Uterus (tissue), 3 donors: ENCODE measurements at regions not wholly inside any gene's neighbourhood (a gene's known extent, or its start where the extent isn't known, plus 50 kb on each side); places are given as distances from the start of the nearest gene placed in this dataset.

ENCODE experiments used
- DNase-seq, 2 donors: peaks; one replicate each; pipeline ENCODE4 v3.0.0-alpha.2; 2019 to 2020
- H3K27ac ChIP-seq, 2 donors: fragments of 200-600 bp; sonication (generic); 1 replicate in 1 of 2; 2 replicates in 1 of 2; pipeline ENCODE4 v1.5.1; 2016 to 2018
- H3K27me3 ChIP-seq, 2 donors: fragments of 200-600 bp; sonication (generic); one replicate each; pipeline ENCODE4 v1.5.1; 2018 to 2019; ENCODE audit warnings: control low read depth in 1 of 2
- H3K36me3 ChIP-seq, 2 donors: fragments of 200-600 bp; sonication (generic); one replicate each; pipeline ENCODE4 v1.5.1; 2019; ENCODE audit warnings: control low read depth in 1 of 2
- H3K4me1 ChIP-seq, 2 donors: fragments of 200-600 bp; sonication (generic); one replicate each; pipeline ENCODE4 v1.5.1; 2018 to 2019; ENCODE audit warnings: control low read depth in 1 of 2
- H3K4me3 ChIP-seq, 2 donors: fragments of 200-600 bp; sonication (generic); 1 replicate in 1 of 2; 2 replicates in 1 of 2; pipeline ENCODE4 v1.5.1; 2018 to 2019; ENCODE audit warnings: mild to moderate bottlenecking in 1 of 2
- H3K9me3 ChIP-seq, 2 donors: fragments of 200-600 bp; sonication (generic); one replicate each; pipeline ENCODE4 v1.5.1; 2019; ENCODE audit warnings: control low read depth in 1 of 2
- CTCF ChIP-seq, 4 experiments: fragments of 200-600 bp in 2 of 4; fragments of 450-650 bp in 2 of 4; sonication (generic) in 2 of 4; IDR thresholded peaks; one replicate each; pipeline ENCODE4 v1.5.1; 2016 to 2019; ENCODE audit warnings: antibody characterized with exemption in 4 of 4, mild to moderate bottlenecking in 2 of 4, moderate library complexity in 1 of 4
- POLR2A ChIP-seq, 2 donors: fragments of 450-650 bp; IDR thresholded peaks; one replicate each; pipeline ENCODE4 v1.6.1; 2016; ENCODE audit warnings: antibody characterized with exemption in 2 of 2, mild to moderate bottlenecking in 1 of 2, moderate library complexity in 1 of 2
- intact Hi-C: fragments of 100-400 bp; cut with DNase I; formaldehyde crosslinking; loops from one replicate; pipeline ENCODE4 v1.15.1; 2023; ENCODE audit warnings: low total_unique reads
- donor health status: DM: yes; HTN: yes; CAD: no.

GRCh38 chr4:36467670-36468069, 186.3 kb downstream of the DTHD1 start:
- intact Hi-C loops: no loop called here
- no peaks in the 10 kb centered on the region for H3K27me3 ChIP-seq

GRCh38 chr4:36471903-36472302, 190.5 kb downstream of the DTHD1 start:
- Histone ChIP-seq H3K4me1 (no peaks in the 10 kb centered on the region), H3K9me3 (no peaks in the 10 kb centered on the region), H3K36me3 (no peaks in the 10 kb centered on the region), H3K4me3 (no peak overlapping the region), H3K27me3 (no peaks in the 10 kb centered on the region), H3K27ac (no peak overlapping the region)
- TF ChIP-seq CTCF (IDR thresholded peaks at IDR 0.05) (no peak), POLR2A (IDR thresholded peaks at IDR 0.05) (no peak)
- intact Hi-C loops: no loop called here
- DNase-seq: no peak

More at GRCh38 chr4:36467670-36468069, 186.3 kb downstream of the DTHD1 start:
- no peaks in the 10 kb centered on the region for H3K36me3 ChIP-seq
- TF ChIP-seq POLR2A (IDR thresholded peaks at IDR 0.05): no peak
- no peak for TF ChIP-seq CTCF (IDR thresholded peaks at IDR 0.05)
- no peak overlapping the region for H3K4me3 ChIP-seq
- no peaks in the 10 kb centered on the region for H3K4me1 ChIP-seq
- H3K27ac ChIP-seq: no peak overlapping the region
- H3K9me3 ChIP-seq: no peaks in the 10 kb centered on the region
- DNase-seq: no peak

GRCh38 chr4:36476135-36476534, 194.7 kb downstream of the DTHD1 start:
- no peak for TF ChIP-seq CTCF (IDR thresholded peaks at IDR 0.05)
- no peak for TF ChIP-seq POLR2A (IDR thresholded peaks at IDR 0.05)
- H3K27ac ChIP-seq: no peak overlapping the region
- H3K9me3 ChIP-seq: no peaks in the 10 kb centered on the region
- DNase-seq: no peak
- no peak overlapping the region for H3K4me3 ChIP-seq
- no peaks in the 10 kb centered on the region for H3K36me3 ChIP-seq
- H3K27me3 ChIP-seq: no peaks in the 10 kb centered on the region
- H3K4me1 ChIP-seq: no peaks in the 10 kb centered on the region
- intact Hi-C loops: no loop called here

GRCh38 chr4:36477861-36478260, 196.4 kb downstream of the DTHD1 start:
- TF ChIP-seq POLR2A (IDR thresholded peaks at IDR 0.05) (no peak), CTCF (IDR thresholded peaks at IDR 0.05) (no peak)
- no peaks in the 10 kb centered on the region for H3K4me1 ChIP-seq
- H3K9me3 ChIP-seq: no peaks in the 10 kb centered on the region
- H3K36me3 ChIP-seq: no peaks in the 10 kb centered on the region
- no peak overlapping the region for H3K27ac ChIP-seq
- no peaks in the 10 kb centered on the region for H3K27me3 ChIP-seq
- intact Hi-C loops: no loop called here
- H3K4me3 ChIP-seq: no peak overlapping the region
- no peak for DNase-seq

- Histone ChIP-seq H3K27ac (no peak overlapping the region), H3K4me3 (no peak overlapping the region), H3K9me3 (no peaks in the 10 kb centered on the region), H3K27me3 (no peaks in the 10 kb centered on the region), H3K4me1 (no peaks in the 10 kb centered on the region), H3K36me3 (no peaks in the 10 kb centered on the region)
- no peak for TF ChIP-seq POLR2A (IDR thresholded peaks at IDR 0.05)
- no peak for TF ChIP-seq CTCF (IDR thresholded peaks at IDR 0.05)
- no peak for DNase-seq
- intact Hi-C loops: no loop called here
These were observed 204.5 kb downstream of the DTHD1 start for GRCh38 chr4:36485885-36486284.
